Dermis blood vessel endothelial cell (primary cell): ENCODE measurements at regions not wholly inside any gene's neighbourhood (a gene's known extent, or its start where the extent isn't known, plus 50 kb on each side); places are given as distances from the start of the nearest gene placed in this dataset.

Experiments used
- DNase-seq: peaks from one replicate; pipeline ENCODE4 v3.0.0; 2010

- DNase-seq: no peak
Measured at GRCh38 chr17:72394531-72394930, 273.7 kb downstream of the SOX9 start.

- DNase-seq: no peak
Measured at GRCh38 chr17:72396121-72396520, 275.3 kb downstream of the SOX9 start.

GRCh38 chr17:72397223-72397667, 276.4 kb downstream of the SOX9 start:
- no peak for DNase-seq

- no peak for DNase-seq
Measured at GRCh38 chr17:72397687-72398086, 276.9 kb downstream of the SOX9 start.

- DNase-seq: no peak
Measured at GRCh38 chr17:72399023-72399607, 278.3 kb downstream of the SOX9 start.

- no peak for DNase-seq
Measured at GRCh38 chr17:72399608-72400487, 279.0 kb downstream of the SOX9 start.

GRCh38 chr17:72400488-72400827, 279.6 kb downstream of the SOX9 start:
- no peak for DNase-seq

- DNase-seq: no peak
Measured at GRCh38 chr17:72400863-72401262, 280.0 kb downstream of the SOX9 start.

- DNase-seq: no peak
Measured at GRCh38 chr17:72401883-72402726, 281.3 kb downstream of the SOX9 start.

GRCh38 chr17:72402727-72403210, 281.9 kb downstream of the SOX9 start:
- DNase-seq: no peak

- DNase-seq: no peak
Measured at GRCh38 chr17:72403713-72404209, 282.9 kb downstream of the SOX9 start.

- DNase-seq: no peak
Measured at GRCh38 chr17:72404872-72405271, 284.1 kb downstream of the SOX9 start.

- no peak for DNase-seq
Measured at GRCh38 chr17:72405662-72406230, 284.9 kb downstream of the SOX9 start.

- DNase-seq: no peak
Measured at GRCh38 chr17:72406498-72406897, 285.7 kb downstream of the SOX9 start.

GRCh38 chr17:72407336-72407909, 286.6 kb downstream of the SOX9 start:
- peak; percentile 88 for DNase-seq

GRCh38 chr17:72407931-72408330, 287.1 kb downstream of the SOX9 start:
- no peak for DNase-seq

GRCh38 chr17:72408641-72409040, 287.8 kb downstream of the SOX9 start:
- no peak for DNase-seq

GRCh38 chr17:72409405-72410002, 288.7 kb downstream of the SOX9 start:
- no peak for DNase-seq

- no peak for DNase-seq
Measured at GRCh38 chr17:72411124-72411563, 290.3 kb downstream of the SOX9 start.

GRCh38 chr17:72412650-72413076, 291.8 kb downstream of the SOX9 start:
- no peak for DNase-seq
